Glutamatergic neuron (in vitro differentiated cells): ENCODE measurements at regions not wholly inside any gene's neighbourhood (a gene's known extent, or its start where the extent isn't known, plus 50 kb on each side); places are given as distances from the start of the nearest gene placed in this dataset.

Experiments
- DNase-seq: peaks from one replicate; pipeline ENCODE4 v3.0.0; 2022
- H3K27ac Mint-ChIP-seq: one replicate; pipeline ENCODE4 v1.8.0; 2020; ENCODE audit warnings: mild to moderate bottlenecking, mixed read lengths, inconsistent platforms; ENCODE audit not compliant: unreplicated experiment
- H3K27me3 Mint-ChIP-seq: one replicate; pipeline ENCODE4 v1.8.0; 2020; ENCODE audit warnings: mild to moderate bottlenecking, moderate library complexity, mixed read lengths, inconsistent platforms; ENCODE audit not compliant: unreplicated experiment
- H3K36me3 Mint-ChIP-seq: one replicate; pipeline ENCODE4 v1.8.0; 2020; ENCODE audit warnings: mild to moderate bottlenecking, mixed read lengths, inconsistent platforms; ENCODE audit not compliant: unreplicated experiment
- H3K4me1 Mint-ChIP-seq: one replicate; pipeline ENCODE4 v1.8.0; 2020; ENCODE audit warnings: mild to moderate bottlenecking, low read depth, mixed read lengths, inconsistent platforms; ENCODE audit not compliant: unreplicated experiment
- H3K4me3 Mint-ChIP-seq: one replicate; pipeline ENCODE4 v1.8.0; 2020; ENCODE audit warnings: mild to moderate bottlenecking, mixed read lengths, inconsistent platforms; ENCODE audit not compliant: unreplicated experiment
- H3K9me3 Mint-ChIP-seq: one replicate; pipeline ENCODE4 v1.8.0; 2020; ENCODE audit warnings: mild to moderate bottlenecking, moderate library complexity, mixed read lengths, inconsistent platforms; ENCODE audit not compliant: unreplicated experiment
- TF ChIP-seq, protein P1 (sequence below): fragments of 200-600 bp; sonication (generic); IDR thresholded peaks from one replicate; pipeline ENCODE4 v1.5.0; 2021; ENCODE audit not compliant: partially characterized antibody, unreplicated experiment

DNA sequence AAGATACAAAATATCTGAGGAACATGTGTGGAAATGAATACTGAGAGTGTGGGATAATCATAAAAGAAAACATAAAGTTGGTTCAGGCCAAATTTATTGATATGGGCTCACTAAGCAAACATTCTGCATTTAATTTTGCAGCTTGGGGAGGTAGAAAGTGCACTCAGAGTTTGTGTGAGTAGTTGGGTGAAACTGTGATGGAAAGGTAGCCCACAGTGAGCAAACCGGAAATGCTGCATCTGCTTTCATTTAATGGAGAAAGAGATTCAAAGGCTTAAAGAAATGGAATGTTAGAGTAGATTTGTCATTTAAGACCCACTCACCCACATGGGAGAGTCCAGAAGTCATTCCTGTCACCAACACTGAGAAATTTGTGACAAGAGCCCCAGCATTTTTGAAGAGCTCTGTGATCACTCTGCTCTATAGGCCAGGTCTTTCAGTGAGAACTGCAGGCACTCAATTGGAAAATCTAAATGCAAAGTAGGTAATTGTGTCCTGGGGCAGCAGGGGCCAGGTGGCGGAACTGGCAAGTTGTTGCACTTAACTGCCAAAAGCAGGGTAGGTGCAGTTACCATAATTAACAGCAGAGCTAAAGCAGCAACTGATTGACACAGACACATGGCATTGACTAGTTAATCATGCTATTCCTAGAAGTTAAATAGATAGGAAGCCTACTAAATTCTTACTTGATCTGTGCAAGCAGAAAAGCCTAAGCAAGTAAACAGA is 1228.3 kb upstream of the PCDH20 start:
- H3K36me3 Mint-ChIP-seq: no peaks in the 10 kb centered on the region
- peak; percentile 31 for DNase-seq
- H3K27me3 Mint-ChIP-seq: peaks cover 1% of the 10 kb centered on the region
- peaks cover 3% of the 10 kb centered on the region for H3K9me3 Mint-ChIP-seq
- TF ChIP-seq, protein P1, sequence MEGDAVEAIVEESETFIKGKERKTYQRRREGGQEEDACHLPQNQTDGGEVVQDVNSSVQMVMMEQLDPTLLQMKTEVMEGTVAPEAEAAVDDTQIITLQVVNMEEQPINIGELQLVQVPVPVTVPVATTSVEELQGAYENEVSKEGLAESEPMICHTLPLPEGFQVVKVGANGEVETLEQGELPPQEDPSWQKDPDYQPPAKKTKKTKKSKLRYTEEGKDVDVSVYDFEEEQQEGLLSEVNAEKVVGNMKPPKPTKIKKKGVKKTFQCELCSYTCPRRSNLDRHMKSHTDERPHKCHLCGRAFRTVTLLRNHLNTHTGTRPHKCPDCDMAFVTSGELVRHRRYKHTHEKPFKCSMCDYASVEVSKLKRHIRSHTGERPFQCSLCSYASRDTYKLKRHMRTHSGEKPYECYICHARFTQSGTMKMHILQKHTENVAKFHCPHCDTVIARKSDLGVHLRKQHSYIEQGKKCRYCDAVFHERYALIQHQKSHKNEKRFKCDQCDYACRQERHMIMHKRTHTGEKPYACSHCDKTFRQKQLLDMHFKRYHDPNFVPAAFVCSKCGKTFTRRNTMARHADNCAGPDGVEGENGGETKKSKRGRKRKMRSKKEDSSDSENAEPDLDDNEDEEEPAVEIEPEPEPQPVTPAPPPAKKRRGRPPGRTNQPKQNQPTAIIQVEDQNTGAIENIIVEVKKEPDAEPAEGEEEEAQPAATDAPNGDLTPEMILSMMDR: no peak
- H3K27ac Mint-ChIP-seq: no peak overlapping the region
- H3K4me1 Mint-ChIP-seq: peaks cover 3% of the 10 kb centered on the region
- H3K4me3 Mint-ChIP-seq: no peak overlapping the region

DNA sequence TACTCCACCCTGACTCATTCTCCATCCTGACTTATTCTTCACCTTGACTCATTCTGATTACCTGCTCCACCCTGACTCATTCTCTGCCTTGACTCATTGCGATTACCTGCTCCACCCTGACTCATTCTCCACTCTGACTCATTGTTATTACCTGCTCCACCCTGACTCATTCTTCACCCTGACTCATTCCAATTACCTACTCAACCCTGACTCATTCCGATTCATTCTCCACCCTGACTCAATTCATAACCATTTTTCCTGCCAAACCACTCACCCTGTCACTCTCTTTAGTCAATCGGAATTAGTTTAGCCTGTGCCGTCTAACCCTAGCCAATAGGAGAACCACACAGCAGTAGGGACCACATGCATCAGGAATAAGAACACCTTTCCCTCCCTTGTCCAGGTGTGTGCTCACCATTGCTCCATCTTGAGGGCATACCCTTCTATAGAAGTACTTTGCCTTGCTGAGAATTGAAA is 1227.4 kb upstream of the PCDH20 start:
- no peak overlapping the region for H3K4me3 Mint-ChIP-seq
- H3K27me3 Mint-ChIP-seq: peaks cover 1% of the 10 kb centered on the region
- peaks cover 3% of the 10 kb centered on the region for H3K9me3 Mint-ChIP-seq
- peaks cover 3% of the 10 kb centered on the region for H3K4me1 Mint-ChIP-seq
- no peak for DNase-seq
- no peaks in the 10 kb centered on the region for H3K36me3 Mint-ChIP-seq
- H3K27ac Mint-ChIP-seq: no peak overlapping the region
- TF ChIP-seq, protein P1: no peak

DNA sequence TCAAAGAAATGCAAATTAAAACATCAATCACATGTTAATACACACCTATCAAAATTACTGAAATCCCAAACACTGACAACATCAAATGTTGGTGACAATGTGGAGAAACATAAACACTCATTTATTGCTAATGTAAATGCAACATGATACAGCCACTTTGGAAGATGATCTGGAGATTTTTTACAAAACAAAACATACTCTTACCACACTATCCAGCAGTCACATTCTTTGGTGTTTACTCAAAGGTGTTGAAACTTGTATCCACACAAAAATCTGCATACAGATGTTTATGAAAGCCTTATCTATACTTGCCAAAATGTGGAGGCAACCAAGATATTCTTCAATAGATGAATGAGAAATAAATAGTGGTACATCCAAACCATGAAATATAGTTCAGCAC is 1219.5 kb upstream of the PCDH20 start:
- Mint-ChIP-seq H3K27me3 (no peaks in the 10 kb centered on the region), H3K36me3 (no peaks in the 10 kb centered on the region), H3K27ac (no peak overlapping the region), H3K4me3 (no peak overlapping the region), H3K9me3 (no peaks in the 10 kb centered on the region), H3K4me1 (no peaks in the 10 kb centered on the region)
- no peak for DNase-seq
- TF ChIP-seq, protein P1: no peak

DNA sequence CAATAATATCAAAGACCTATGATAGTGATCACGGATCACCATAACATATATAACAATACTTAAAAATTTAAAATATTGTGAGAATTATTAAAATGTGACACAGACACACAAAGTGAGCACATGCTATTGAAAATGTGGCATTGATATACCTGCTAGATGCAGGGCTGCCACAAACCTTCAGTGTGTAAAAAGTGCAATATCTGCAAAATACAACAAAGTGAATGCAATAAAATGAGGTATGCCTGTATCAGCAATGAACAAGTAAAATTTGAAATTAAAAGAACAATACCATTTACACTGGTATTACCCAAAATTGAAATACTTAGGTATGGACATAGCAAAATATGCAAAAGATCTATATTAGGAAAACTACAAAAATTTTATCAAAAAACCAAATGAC is 1217.8 kb upstream of the PCDH20 start:
- no peaks in the 10 kb centered on the region for H3K27me3 Mint-ChIP-seq
- no peaks in the 10 kb centered on the region for H3K36me3 Mint-ChIP-seq
- H3K4me3 Mint-ChIP-seq: no peak overlapping the region
- DNase-seq: no peak
- no peak overlapping the region for H3K27ac Mint-ChIP-seq
- TF ChIP-seq, protein P1: no peak
- H3K9me3 Mint-ChIP-seq: no peaks in the 10 kb centered on the region
- H3K4me1 Mint-ChIP-seq: no peaks in the 10 kb centered on the region

DNA sequence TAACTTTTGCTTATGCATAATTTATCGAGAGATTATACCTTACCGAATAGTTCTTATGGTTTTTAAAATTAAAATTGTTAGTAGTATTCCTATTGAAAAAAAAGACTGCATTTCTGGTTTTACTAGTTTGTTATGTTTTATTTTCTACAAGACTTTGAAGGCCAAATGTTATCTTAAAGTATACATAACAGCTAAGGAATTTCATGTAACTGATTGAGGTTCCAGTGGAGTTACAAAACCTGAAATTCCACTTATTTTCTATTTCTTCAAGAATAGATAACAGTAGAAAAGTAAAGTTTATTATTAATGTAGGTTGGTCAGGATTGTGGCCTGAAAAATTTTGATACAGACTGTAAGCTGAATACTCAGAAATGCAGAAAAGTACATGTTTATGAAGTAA is 1216.0 kb upstream of the PCDH20 start:
- H3K9me3 Mint-ChIP-seq: no peaks in the 10 kb centered on the region
- no peaks in the 10 kb centered on the region for H3K4me1 Mint-ChIP-seq
- no peak overlapping the region for H3K4me3 Mint-ChIP-seq
- no peak for DNase-seq
- H3K27ac Mint-ChIP-seq: no peak overlapping the region
- TF ChIP-seq, protein P1: no peak
- no peaks in the 10 kb centered on the region for H3K27me3 Mint-ChIP-seq
- H3K36me3 Mint-ChIP-seq: no peaks in the 10 kb centered on the region
